ENCODE measurements at regions not wholly inside any gene's neighbourhood (a gene's known extent, or its start where the extent isn't known, plus 50 kb on each side); places are given as distances from the start of the nearest gene placed in this dataset.

DNA sequence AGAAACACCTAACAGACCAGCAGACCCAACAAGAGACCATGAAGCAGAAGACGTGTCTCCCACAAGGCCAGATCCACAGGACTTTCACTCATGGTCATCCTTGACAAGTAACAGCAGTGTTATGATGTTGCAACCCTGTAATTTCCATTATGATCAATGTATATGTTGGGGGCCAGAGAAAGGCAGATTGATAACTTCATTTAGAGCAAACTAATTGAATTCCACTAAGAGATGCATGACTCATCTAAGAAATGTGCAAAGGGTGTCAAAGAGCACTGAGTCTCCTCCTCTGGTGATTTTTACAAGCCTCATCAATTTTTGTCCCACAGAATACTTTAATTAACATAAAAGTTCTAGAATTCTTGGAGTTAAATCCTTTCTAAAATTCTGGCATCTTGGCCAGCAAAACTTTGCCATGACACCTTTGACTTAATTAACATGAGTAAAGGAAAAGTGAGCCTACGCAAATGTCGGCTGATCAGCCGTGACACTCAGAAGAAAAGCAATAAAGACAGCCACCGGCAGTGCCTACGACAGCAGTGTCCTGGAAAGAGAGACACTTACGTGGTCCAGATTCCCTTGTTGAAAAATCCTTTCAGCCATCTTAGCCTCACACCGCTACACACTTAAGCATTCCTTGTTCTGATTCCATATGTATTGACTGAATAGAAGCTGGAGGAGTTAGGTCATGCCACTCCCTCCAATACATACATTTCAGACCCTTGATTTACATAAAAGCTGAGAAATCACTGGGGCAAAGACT is 370.2 kb upstream of the CCDC196 start:
- H3K36me3 ChIP-seq = no peaks in the 10 kb centered on the region
- H3K4me1 ChIP-seq = no peaks in the 10 kb centered on the region
- H3K4me3 ChIP-seq = no peak overlapping the region
- TF ChIP-seq POLR2A (IDR thresholded peaks at IDR 0.05) = no peak
- no peak for TF ChIP-seq POLR2AphosphoS5 (IDR thresholded peaks at IDR 0.05)
- TF ChIP-seq, protein P1, sequence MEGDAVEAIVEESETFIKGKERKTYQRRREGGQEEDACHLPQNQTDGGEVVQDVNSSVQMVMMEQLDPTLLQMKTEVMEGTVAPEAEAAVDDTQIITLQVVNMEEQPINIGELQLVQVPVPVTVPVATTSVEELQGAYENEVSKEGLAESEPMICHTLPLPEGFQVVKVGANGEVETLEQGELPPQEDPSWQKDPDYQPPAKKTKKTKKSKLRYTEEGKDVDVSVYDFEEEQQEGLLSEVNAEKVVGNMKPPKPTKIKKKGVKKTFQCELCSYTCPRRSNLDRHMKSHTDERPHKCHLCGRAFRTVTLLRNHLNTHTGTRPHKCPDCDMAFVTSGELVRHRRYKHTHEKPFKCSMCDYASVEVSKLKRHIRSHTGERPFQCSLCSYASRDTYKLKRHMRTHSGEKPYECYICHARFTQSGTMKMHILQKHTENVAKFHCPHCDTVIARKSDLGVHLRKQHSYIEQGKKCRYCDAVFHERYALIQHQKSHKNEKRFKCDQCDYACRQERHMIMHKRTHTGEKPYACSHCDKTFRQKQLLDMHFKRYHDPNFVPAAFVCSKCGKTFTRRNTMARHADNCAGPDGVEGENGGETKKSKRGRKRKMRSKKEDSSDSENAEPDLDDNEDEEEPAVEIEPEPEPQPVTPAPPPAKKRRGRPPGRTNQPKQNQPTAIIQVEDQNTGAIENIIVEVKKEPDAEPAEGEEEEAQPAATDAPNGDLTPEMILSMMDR (IDR thresholded peaks at IDR 0.05) = no peak
- TF ChIP-seq EP300 (IDR thresholded peaks at IDR 0.05) = no peak
- no peak overlapping the region for H3K27ac ChIP-seq
- WGBS, 2 donors (ENCODE audit: low coverage in 1 of 2) = 91 to 98% methylated on average over 6 to 7 of the region's 8 CpGs
- ATAC-seq = no peak
- no peaks in the 10 kb centered on the region for H3K27me3 ChIP-seq
- H3K9me3 ChIP-seq = no peaks in the 10 kb centered on the region

DNA sequence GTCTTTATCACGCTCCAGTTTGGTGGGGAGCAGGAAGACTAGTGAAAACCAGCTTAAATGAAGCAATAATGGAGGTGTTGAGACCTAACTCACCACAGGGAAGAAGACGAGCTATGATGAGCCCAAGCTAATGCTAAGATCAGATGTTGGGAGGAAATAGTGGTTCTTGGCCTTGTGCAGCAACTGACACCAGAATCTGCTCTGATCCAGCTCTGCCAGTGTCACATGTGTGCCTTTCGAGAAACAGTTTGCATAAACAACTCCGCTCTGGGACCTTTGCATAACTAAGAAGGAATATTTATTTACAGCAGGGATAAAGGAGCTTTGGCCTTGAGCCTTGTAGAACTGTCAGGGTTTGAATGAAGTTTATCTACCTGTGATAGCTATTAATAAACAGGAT is 369.4 kb upstream of the CCDC196 start:
- 76 to 83% methylated on average over 2 of the region's 4 CpGs for WGBS, 2 donors (ENCODE audit: low coverage in 1 of 2)
- no peak for ATAC-seq
- no peak for TF ChIP-seq POLR2A (IDR thresholded peaks at IDR 0.05)
- TF ChIP-seq EP300 (IDR thresholded peaks at IDR 0.05) = no peak
- TF ChIP-seq, protein P1 (IDR thresholded peaks at IDR 0.05) = no peak
- TF ChIP-seq POLR2AphosphoS5 (IDR thresholded peaks at IDR 0.05) = no peak

DNA sequence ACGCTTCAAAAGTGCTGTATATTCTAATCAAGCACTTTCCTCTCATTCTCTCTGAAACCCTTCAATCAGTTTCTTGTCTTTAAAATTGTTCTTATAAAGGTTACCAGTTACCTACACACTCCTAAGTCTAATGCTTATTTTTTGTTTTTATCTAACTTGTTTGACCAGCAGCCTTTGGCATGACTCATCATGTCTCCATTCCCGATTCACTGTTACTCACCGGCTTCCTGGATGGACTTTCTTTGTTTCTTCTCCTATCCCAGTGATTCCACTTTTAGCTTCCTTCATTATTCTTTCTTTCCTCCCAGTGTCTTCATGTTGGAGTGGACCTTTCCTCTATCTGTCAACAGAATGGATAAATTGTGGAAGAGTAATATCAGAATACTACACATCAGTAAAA is 368.6 kb upstream of the CCDC196 start:
- Histone ChIP-seq H3K4me3 (no peak overlapping the region), H3K27ac (no peak overlapping the region), H3K4me1 (no peaks in the 10 kb centered on the region), H3K27me3 (no peaks in the 10 kb centered on the region), H3K36me3 (no peaks in the 10 kb centered on the region), H3K9me3 (no peaks in the 10 kb centered on the region)
- TF ChIP-seq EP300 (IDR thresholded peaks at IDR 0.05) = no peak
- TF ChIP-seq, protein P1 (IDR thresholded peaks at IDR 0.05) = no peak
- TF ChIP-seq POLR2AphosphoS5 (IDR thresholded peaks at IDR 0.05) = no peak
- no peak for TF ChIP-seq POLR2A (IDR thresholded peaks at IDR 0.05)
- 54 to 74% methylated on average over 3 of the region's 3 CpGs for WGBS, 2 donors (ENCODE audit: low coverage in 1 of 2)
- ATAC-seq = no peak

More for the DNA sequence above, 369.4 kb upstream of the CCDC196 start:
- Histone ChIP-seq H3K27ac (no peak overlapping the region), H3K4me1 (no peaks in the 10 kb centered on the region), H3K4me3 (no peak overlapping the region), H3K36me3 (no peaks in the 10 kb centered on the region), H3K9me3 (no peaks in the 10 kb centered on the region), H3K27me3 (no peaks in the 10 kb centered on the region)

DNA sequence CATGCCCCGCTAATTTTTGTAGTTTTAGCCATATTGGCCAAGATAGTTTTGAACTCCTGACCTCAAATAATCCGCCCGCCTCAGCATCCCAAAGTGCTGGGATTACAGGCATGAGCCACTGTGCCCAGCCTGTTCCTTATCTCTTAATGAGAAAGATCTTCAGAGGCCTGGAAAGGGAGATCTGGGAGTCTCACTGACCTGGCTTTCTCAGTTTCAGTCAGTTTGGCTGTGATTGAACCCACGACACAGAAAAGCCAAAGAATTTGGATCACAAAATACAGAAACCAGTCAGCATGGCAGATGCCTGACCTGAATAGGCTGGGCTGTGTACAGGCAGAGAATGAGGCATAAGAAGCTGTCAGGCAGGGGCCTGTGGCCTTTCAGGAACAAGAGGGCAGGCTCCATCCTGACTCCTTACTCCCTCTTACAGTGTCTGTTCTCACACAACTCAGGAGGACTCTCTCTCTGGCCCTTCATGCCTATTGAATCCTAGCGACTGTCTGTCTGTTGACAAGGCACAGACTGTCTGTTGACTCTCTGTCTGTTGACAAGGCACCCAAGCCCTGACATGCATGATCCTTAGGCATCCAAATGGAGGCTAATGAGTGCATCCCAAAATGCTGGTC is 366.5 kb upstream of the CCDC196 start:
- WGBS, 2 donors (ENCODE audit: low coverage in 1 of 2) = 81 to 92% methylated on average over 4 to 5 of the region's 5 CpGs
- no peak overlapping the region for H3K27ac ChIP-seq
- H3K27me3 ChIP-seq = no peaks in the 10 kb centered on the region

More for the DNA sequence above, 366.5 kb upstream of the CCDC196 start:
- Histone ChIP-seq H3K4me3 (no peak overlapping the region), H3K9me3 (no peaks in the 10 kb centered on the region), H3K4me1 (no peaks in the 10 kb centered on the region), H3K36me3 (no peaks in the 10 kb centered on the region)
- no peak for ATAC-seq
- TF ChIP-seq, protein P1 (IDR thresholded peaks at IDR 0.05) = no peak
- TF ChIP-seq POLR2AphosphoS5 (IDR thresholded peaks at IDR 0.05) = no peak
